Parathyroid adenoma (tissue), 2 donors: ENCODE measurements at regions not wholly inside any gene's neighbourhood (a gene's known extent, or its start where the extent isn't known, plus 50 kb on each side); places are given as distances from the start of the nearest gene placed in this dataset.

Source experiments
- H2AFZ ChIP-seq: fragments of 300-600 bp; sonication (generic); one replicate; pipeline ENCODE4 v1.7.0; 2017; ENCODE audit warnings: antibody characterized with exemption, mild to moderate bottlenecking
- H3K27ac ChIP-seq: fragments of 300-600 bp; sonication (generic); one replicate; pipeline ENCODE4 v1.7.0; 2017
- H3K27me3 ChIP-seq: fragments of 300-600 bp; sonication (generic); one replicate; pipeline ENCODE4 v1.7.0; 2017; ENCODE audit warnings: low read length; ENCODE audit not compliant: control insufficient read depth, insufficient read depth
- H3K36me3 ChIP-seq: fragments of 300-600 bp; sonication (generic); one replicate; pipeline ENCODE4 v1.7.0; 2017; ENCODE audit warnings: low read length; ENCODE audit not compliant: control insufficient read depth, insufficient read depth
- H3K4me1 ChIP-seq: fragments of 300-600 bp; sonication (generic); one replicate; pipeline ENCODE4 v1.7.0; 2017; ENCODE audit warnings: control low read depth
- H3K4me2 ChIP-seq: fragments of 300-600 bp; sonication (generic); one replicate; pipeline ENCODE4 v1.7.0; 2017; ENCODE audit warnings: low read length
- H3K4me3 ChIP-seq: fragments of 300-600 bp; sonication (generic); one replicate; pipeline ENCODE4 v1.7.0; 2017; ENCODE audit warnings: low read depth, low read length
- H3K79me2 ChIP-seq: fragments of 300-600 bp; sonication (generic); one replicate; pipeline ENCODE4 v1.7.0; 2017; ENCODE audit warnings: control low read depth
- H3K9ac ChIP-seq: fragments of 300-600 bp; sonication (generic); one replicate; pipeline ENCODE4 v1.7.0; 2017; ENCODE audit warnings: mild to moderate bottlenecking
- H3K9me3 ChIP-seq: fragments of 300-600 bp; sonication (generic); one replicate; pipeline ENCODE4 v1.7.0; 2017; ENCODE audit warnings: low read length; ENCODE audit not compliant: control insufficient read depth
- TF ChIP-seq, protein P1 (sequence below): fragments of 300-600 bp; sonication (generic); IDR thresholded peaks from one replicate; pipeline ENCODE4 v1.7.0; 2017; ENCODE audit warnings: antibody characterized with exemption, mild to moderate bottlenecking
- donor health status: primary hyperparathyroidism.

GRCh38 chr4:1554876-1555265 is 129.2 kb downstream of the FAM53A start:
- Histone ChIP-seq H2AFZ (no peak overlapping the region), H3K36me3 (no peaks in the 10 kb centered on the region), H3K79me2 (no peaks in the 10 kb centered on the region), H3K4me3 (no peak overlapping the region), H3K27me3 (peaks cover 7% of the 10 kb centered on the region), H3K4me1 (no peaks in the 10 kb centered on the region), H3K27ac (no peak overlapping the region), H3K9me3 (no peaks in the 10 kb centered on the region), H3K9ac (no peak overlapping the region), H3K4me2 (no peak overlapping the region)
- TF ChIP-seq, protein P1, sequence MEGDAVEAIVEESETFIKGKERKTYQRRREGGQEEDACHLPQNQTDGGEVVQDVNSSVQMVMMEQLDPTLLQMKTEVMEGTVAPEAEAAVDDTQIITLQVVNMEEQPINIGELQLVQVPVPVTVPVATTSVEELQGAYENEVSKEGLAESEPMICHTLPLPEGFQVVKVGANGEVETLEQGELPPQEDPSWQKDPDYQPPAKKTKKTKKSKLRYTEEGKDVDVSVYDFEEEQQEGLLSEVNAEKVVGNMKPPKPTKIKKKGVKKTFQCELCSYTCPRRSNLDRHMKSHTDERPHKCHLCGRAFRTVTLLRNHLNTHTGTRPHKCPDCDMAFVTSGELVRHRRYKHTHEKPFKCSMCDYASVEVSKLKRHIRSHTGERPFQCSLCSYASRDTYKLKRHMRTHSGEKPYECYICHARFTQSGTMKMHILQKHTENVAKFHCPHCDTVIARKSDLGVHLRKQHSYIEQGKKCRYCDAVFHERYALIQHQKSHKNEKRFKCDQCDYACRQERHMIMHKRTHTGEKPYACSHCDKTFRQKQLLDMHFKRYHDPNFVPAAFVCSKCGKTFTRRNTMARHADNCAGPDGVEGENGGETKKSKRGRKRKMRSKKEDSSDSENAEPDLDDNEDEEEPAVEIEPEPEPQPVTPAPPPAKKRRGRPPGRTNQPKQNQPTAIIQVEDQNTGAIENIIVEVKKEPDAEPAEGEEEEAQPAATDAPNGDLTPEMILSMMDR, result no peak

- Histone ChIP-seq H3K4me1 (no peaks in the 10 kb centered on the region), H3K4me2 (no peak overlapping the region), H3K9ac (no peak overlapping the region), H3K36me3 (no peaks in the 10 kb centered on the region), H3K27me3 (peaks cover 7% of the 10 kb centered on the region), H3K79me2 (no peaks in the 10 kb centered on the region), H3K27ac (no peak overlapping the region), H3K4me3 (no peak overlapping the region), H2AFZ (no peak overlapping the region), H3K9me3 (no peaks in the 10 kb centered on the region)
- TF ChIP-seq, protein P1, result no peak
These were observed 129.8 kb downstream of the FAM53A start for GRCh38 chr4:1554246-1554875.

GRCh38 chr4:1553365-1553764 is 130.7 kb downstream of the FAM53A start:
- H3K4me1 ChIP-seq, result no peaks in the 10 kb centered on the region
- no peak overlapping the region for H3K4me3 ChIP-seq
- H3K9me3 ChIP-seq, result no peaks in the 10 kb centered on the region
- peaks cover 7% of the 10 kb centered on the region for H3K27me3 ChIP-seq
- H2AFZ ChIP-seq, result no peak overlapping the region
- H3K36me3 ChIP-seq, result no peaks in the 10 kb centered on the region
- H3K9ac ChIP-seq, result no peak overlapping the region
- H3K79me2 ChIP-seq, result no peaks in the 10 kb centered on the region
- H3K27ac ChIP-seq, result no peak overlapping the region
- H3K4me2 ChIP-seq, result no peak overlapping the region
- TF ChIP-seq, protein P1, result no peak

DNA sequence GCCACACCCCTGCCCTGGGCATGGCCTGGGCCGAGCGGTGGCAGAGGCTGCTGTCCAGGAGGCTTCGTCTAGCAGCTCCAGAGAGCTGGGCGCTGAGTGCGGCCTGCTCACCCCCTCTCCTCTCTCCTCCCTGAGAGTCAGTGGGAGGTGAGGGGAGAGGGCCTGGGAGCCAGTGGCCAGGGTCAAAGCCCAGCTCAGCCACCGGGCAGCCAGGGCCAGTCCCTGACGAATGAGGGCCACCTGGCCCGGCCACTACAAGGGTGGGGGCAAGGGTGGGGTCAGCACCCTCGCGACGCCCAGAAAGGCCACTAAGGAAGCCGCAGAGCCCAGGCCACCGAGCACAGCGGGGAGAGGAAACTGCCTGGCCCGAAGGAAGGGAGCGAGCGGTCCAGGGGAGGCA is 131.7 kb downstream of the FAM53A start:
- no peaks in the 10 kb centered on the region for H3K4me1 ChIP-seq
- peaks cover 7% of the 10 kb centered on the region for H3K27me3 ChIP-seq
- no peaks in the 10 kb centered on the region for H3K36me3 ChIP-seq
- TF ChIP-seq, protein P1, result no peak
- H2AFZ ChIP-seq, result no peak overlapping the region
- no peak overlapping the region for H3K4me2 ChIP-seq
- H3K9ac ChIP-seq, result no peak overlapping the region
- H3K79me2 ChIP-seq, result no peaks in the 10 kb centered on the region
- H3K27ac ChIP-seq, result no peak overlapping the region
- no peaks in the 10 kb centered on the region for H3K9me3 ChIP-seq
- no peak overlapping the region for H3K4me3 ChIP-seq

GRCh38 chr4:1551211-1551610 is 132.9 kb downstream of the FAM53A start:
- Histone ChIP-seq H3K4me1 (no peaks in the 10 kb centered on the region), H3K36me3 (no peaks in the 10 kb centered on the region), H3K9ac (no peak overlapping the region), H3K4me2 (no peak overlapping the region), H3K27me3 (peaks cover 3% of the 10 kb centered on the region), H3K27ac (no peak overlapping the region), H3K9me3 (no peaks in the 10 kb centered on the region), H3K79me2 (no peaks in the 10 kb centered on the region), H2AFZ (no peak overlapping the region), H3K4me3 (no peak overlapping the region)
- TF ChIP-seq, protein P1, result no peak
